H1 (cell line): ENCODE measurements at regions not wholly inside any gene's neighbourhood (a gene's known extent, or its start where the extent isn't known, plus 50 kb on each side); places are given as distances from the start of the nearest gene placed in this dataset.

Source experiments
- ASH2L ChIP-seq: fragments of 200-600, 300-600 bp; sonication (generic); IDR thresholded peaks from one replicate; pipeline ENCODE4 v1.7.1; 2017; ENCODE audit warnings: low read length
- BCL11A ChIP-seq, 2 experiments: IDR thresholded peaks; one replicate each; pipeline ENCODE4 v1.6.1; 2011; ENCODE audit warnings: low read depth in 2 of 2, low read length in 2 of 2, mild to moderate bottlenecking in 2 of 2
- CEBPB ChIP-seq: IDR thresholded peaks from 2 replicates; pipeline ENCODE4 v1.6.1; 2012; ENCODE audit warnings: low read depth, low read length
- GTF2F1 ChIP-seq: IDR thresholded peaks from 2 replicates; pipeline ENCODE4 v1.6.1; 2012; ENCODE audit warnings: low read depth, low read length, improper control_type of control experiment, borderline replicate concordance
- HDAC6 ChIP-seq: IDR thresholded peaks from one replicate; pipeline ENCODE4 v1.7.1; 2012; ENCODE audit warnings: low read depth, mild to moderate bottlenecking, inconsistent platforms, low read length, moderate library complexity
- KDM1A ChIP-seq: fragments of 200-600, 300-600 bp; sonication (generic); IDR thresholded peaks from 2 replicates; pipeline ENCODE4 v1.7.1; 2016; ENCODE audit warnings: mild to moderate bottlenecking, low read length, borderline replicate concordance
- NANOG ChIP-seq: IDR thresholded peaks from 2 replicates; pipeline ENCODE4 v1.6.1; 2011; ENCODE audit warnings: low read length, low read depth, mild to moderate bottlenecking, inconsistent platforms; ENCODE audit not compliant: insufficient read depth, poor library complexity, severe bottlenecking
- RAD21 ChIP-seq, 2 experiments: IDR thresholded peaks in 1 of 2; conservative IDR thresholded peaks in 1 of 2; 2 replicates each; pipeline ENCODE4 v1.6.1; 2011; ENCODE audit warnings: low read depth in 2 of 2, low read length in 2 of 2, improper control_type of control experiment in 1 of 2, inconsistent platforms in 1 of 2, mild to moderate bottlenecking in 1 of 2, moderate library complexity in 1 of 2
- SAP30 ChIP-seq: fragments of 300-600 bp; sonication (generic); IDR thresholded peaks from 2 replicates; pipeline ENCODE4 v1.7.1; 2012; ENCODE audit warnings: low read length, moderate library complexity, mild to moderate bottlenecking, inconsistent platforms; ENCODE audit not compliant: insufficient read depth, insufficient replicate concordance
- SP2 ChIP-seq: IDR thresholded peaks from 2 replicates; pipeline ENCODE4 v1.6.1; 2012; ENCODE audit warnings: mild to moderate bottlenecking, low read length, inconsistent platforms
- TF ChIP-seq, protein P1 (sequence below): fragments of 300-600 bp; sonication (generic); IDR thresholded peaks from 2 replicates; pipeline ENCODE4 v1.7.1; 2012; ENCODE audit warnings: low read length, moderate library complexity, mild to moderate bottlenecking, inconsistent platforms; ENCODE audit not compliant: insufficient replicate concordance

GRCh38 chrY:19637651-19638347 lies 106.7 kb downstream of the KDM5D start (continued):
- TF ChIP-seq, protein P1, sequence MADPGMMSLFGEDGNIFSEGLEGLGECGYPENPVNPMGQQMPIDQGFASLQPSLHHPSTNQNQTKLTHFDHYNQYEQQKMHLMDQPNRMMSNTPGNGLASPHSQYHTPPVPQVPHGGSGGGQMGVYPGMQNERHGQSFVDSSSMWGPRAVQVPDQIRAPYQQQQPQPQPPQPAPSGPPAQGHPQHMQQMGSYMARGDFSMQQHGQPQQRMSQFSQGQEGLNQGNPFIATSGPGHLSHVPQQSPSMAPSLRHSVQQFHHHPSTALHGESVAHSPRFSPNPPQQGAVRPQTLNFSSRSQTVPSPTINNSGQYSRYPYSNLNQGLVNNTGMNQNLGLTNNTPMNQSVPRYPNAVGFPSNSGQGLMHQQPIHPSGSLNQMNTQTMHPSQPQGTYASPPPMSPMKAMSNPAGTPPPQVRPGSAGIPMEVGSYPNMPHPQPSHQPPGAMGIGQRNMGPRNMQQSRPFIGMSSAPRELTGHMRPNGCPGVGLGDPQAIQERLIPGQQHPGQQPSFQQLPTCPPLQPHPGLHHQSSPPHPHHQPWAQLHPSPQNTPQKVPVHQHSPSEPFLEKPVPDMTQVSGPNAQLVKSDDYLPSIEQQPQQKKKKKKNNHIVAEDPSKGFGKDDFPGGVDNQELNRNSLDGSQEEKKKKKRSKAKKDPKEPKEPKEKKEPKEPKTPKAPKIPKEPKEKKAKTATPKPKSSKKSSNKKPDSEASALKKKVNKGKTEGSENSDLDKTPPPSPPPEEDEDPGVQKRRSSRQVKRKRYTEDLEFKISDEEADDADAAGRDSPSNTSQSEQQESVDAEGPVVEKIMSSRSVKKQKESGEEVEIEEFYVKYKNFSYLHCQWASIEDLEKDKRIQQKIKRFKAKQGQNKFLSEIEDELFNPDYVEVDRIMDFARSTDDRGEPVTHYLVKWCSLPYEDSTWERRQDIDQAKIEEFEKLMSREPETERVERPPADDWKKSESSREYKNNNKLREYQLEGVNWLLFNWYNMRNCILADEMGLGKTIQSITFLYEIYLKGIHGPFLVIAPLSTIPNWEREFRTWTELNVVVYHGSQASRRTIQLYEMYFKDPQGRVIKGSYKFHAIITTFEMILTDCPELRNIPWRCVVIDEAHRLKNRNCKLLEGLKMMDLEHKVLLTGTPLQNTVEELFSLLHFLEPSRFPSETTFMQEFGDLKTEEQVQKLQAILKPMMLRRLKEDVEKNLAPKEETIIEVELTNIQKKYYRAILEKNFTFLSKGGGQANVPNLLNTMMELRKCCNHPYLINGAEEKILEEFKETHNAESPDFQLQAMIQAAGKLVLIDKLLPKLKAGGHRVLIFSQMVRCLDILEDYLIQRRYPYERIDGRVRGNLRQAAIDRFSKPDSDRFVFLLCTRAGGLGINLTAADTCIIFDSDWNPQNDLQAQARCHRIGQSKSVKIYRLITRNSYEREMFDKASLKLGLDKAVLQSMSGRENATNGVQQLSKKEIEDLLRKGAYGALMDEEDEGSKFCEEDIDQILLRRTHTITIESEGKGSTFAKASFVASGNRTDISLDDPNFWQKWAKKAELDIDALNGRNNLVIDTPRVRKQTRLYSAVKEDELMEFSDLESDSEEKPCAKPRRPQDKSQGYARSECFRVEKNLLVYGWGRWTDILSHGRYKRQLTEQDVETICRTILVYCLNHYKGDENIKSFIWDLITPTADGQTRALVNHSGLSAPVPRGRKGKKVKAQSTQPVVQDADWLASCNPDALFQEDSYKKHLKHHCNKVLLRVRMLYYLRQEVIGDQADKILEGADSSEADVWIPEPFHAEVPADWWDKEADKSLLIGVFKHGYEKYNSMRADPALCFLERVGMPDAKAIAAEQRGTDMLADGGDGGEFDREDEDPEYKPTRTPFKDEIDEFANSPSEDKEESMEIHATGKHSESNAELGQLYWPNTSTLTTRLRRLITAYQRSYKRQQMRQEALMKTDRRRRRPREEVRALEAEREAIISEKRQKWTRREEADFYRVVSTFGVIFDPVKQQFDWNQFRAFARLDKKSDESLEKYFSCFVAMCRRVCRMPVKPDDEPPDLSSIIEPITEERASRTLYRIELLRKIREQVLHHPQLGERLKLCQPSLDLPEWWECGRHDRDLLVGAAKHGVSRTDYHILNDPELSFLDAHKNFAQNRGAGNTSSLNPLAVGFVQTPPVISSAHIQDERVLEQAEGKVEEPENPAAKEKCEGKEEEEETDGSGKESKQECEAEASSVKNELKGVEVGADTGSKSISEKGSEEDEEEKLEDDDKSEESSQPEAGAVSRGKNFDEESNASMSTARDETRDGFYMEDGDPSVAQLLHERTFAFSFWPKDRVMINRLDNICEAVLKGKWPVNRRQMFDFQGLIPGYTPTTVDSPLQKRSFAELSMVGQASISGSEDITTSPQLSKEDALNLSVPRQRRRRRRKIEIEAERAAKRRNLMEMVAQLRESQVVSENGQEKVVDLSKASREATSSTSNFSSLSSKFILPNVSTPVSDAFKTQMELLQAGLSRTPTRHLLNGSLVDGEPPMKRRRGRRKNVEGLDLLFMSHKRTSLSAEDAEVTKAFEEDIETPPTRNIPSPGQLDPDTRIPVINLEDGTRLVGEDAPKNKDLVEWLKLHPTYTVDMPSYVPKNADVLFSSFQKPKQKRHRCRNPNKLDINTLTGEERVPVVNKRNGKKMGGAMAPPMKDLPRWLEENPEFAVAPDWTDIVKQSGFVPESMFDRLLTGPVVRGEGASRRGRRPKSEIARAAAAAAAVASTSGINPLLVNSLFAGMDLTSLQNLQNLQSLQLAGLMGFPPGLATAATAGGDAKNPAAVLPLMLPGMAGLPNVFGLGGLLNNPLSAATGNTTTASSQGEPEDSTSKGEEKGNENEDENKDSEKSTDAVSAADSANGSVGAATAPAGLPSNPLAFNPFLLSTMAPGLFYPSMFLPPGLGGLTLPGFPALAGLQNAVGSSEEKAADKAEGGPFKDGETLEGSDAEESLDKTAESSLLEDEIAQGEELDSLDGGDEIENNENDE = no peak
- TF ChIP-seq CEBPB = no peak
- TF ChIP-seq KDM1A = no peak
- no peak for TF ChIP-seq RAD21 (IDR thresholded peaks at IDR 0.05 in 1 of 2, conservative IDR thresholded peaks at IDR 0.05 in 1 of 2; ENCODE audit: low read depth in 2 of 2, low read length in 2 of 2)
- TF ChIP-seq GTF2F1 = no peak
- TF ChIP-seq SAP30 = no peak
- TF ChIP-seq SP2 = no peak
- no peak for TF ChIP-seq ASH2L
- TF ChIP-seq NANOG = no peak
- no peak for TF ChIP-seq BCL11A (IDR thresholded peaks at IDR 0.05; ENCODE audit: low read depth in 2 of 2, low read length in 2 of 2)
- TF ChIP-seq HDAC6 = no peak
